GM12872 (cell line): ENCODE measurements at regions not wholly inside any gene's neighbourhood (a gene's known extent, or its start where the extent isn't known, plus 50 kb on each side); places are given as distances from the start of the nearest gene placed in this dataset.

Experiments used
- CTCF ChIP-seq: IDR thresholded peaks from 3 replicates; pipeline ENCODE4 v1.5.1; 2011; ENCODE audit warnings: low read depth, mild to moderate bottlenecking, low read length, moderate library complexity; ENCODE audit not compliant: insufficient read depth

- no peak for TF ChIP-seq CTCF
Measured at GRCh38 chr5:36395260-36395659, 93.6 kb upstream of the RANBP3L start.

- TF ChIP-seq CTCF: no peak
Measured at GRCh38 chr5:36396640-36397039, 94.9 kb upstream of the RANBP3L start.

- TF ChIP-seq CTCF: no peak
Measured at GRCh38 chr5:36397901-36398536, 96.3 kb upstream of the RANBP3L start.

GRCh38 chr5:36402512-36402906, 100.8 kb upstream of the RANBP3L start:
- no peak for TF ChIP-seq CTCF

- no peak for TF ChIP-seq CTCF
Measured at GRCh38 chr5:36403632-36404311, 102.1 kb upstream of the RANBP3L start.

- no peak for TF ChIP-seq CTCF
Measured at GRCh38 chr5:36406023-36406422, 104.3 kb upstream of the RANBP3L start.

GRCh38 chr5:36407396-36407795, 105.7 kb upstream of the RANBP3L start:
- no peak for TF ChIP-seq CTCF
